ENCODE measurements at regions not wholly inside any gene's neighbourhood (a gene's known extent, or its start where the extent isn't known, plus 50 kb on each side); places are given as distances from the start of the nearest gene placed in this dataset.

GRCh38 chr12:81811778-81812125, 52.6 kb upstream of the PPFIA2 start:
- DNase-seq (ENCODE audit: low read depth), result no peak

DNA sequence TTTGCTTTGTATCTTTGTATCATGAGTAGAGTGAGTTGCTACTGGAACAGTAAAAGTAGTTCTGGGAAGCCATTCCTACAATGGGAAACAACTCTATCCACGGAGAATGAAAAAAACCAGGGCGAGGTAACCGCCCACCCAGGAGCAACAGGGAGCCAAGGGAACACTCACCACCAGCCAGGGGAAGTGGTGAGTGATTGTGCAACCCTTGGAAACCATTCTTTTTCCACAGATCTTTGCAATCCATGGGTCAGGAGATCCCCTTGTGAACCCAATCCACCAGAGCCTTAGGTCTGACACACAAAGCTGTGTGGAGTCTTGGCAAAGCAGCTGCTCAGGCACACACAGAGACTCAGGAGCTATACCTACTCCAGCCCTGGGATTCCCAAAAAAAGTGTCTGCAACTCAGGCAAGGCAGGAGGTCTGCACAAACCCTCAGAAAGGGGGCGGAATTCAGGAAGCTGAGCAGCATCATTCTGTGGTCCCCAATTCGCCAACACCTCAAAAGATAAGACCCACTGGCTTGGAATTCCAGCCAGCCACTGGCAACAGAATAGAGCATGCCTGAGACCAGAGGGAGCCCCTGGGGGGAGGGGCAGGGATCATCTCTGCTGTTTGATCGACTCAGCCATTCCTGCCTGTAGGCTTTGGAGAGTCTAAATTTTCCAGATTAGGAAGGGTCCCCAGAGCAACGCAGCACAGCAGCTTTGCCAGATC, 52.1 kb upstream of the PPFIA2 start:
- peak; percentile 77 for DNase-seq (ENCODE audit: low read depth)

- peak; percentile 27 for DNase-seq (ENCODE audit: low read depth)
Measured at GRCh38 chr12:81809829-81810595, 50.9 kb upstream of the PPFIA2 start.

DNA sequence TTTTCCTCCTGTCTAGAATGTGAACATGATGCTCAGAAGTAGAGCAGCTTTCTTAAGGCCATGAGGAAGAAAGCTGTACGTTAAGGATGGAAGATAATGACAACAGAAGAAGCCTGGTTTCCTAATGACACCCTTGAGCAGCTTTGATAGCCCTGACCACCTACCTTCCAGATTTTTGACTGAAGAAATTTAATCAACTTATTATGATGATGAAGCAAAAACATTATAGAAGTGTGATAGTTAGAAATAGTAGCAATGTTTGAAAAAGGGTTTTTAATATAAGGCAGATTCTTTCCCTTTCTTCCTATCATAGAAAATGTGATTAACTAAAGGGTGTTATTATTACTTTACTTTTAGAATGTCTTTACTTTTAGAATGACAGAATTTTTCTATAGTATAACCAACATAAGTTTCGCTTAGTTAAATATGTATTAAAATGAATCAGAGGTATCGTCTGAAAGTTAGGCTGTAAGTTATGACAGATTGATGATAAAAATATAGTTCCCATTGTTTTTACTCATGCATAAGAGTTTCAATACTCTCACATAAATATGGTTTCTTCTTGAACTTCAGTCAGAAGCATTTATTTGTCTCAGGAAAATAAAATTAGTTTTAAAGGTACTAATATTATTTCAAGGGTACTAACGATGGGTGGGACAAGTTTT, 50.1 kb upstream of the PPFIA2 start:
- DNase-seq (ENCODE audit: low read depth), result no peak

Measured in HT1080 (cell line).